AG09309 (cell line): ENCODE measurements at regions not wholly inside any gene's neighbourhood (a gene's known extent, or its start where the extent isn't known, plus 50 kb on each side); places are given as distances from the start of the nearest gene placed in this dataset.

Experiments used
- DNase-seq: peaks from one replicate; pipeline ENCODE4 v3.0.0-alpha.2; 2010; ENCODE audit warnings: low read depth
- H3K4me3 ChIP-seq: 2 replicates; pipeline ENCODE4 v1.5.1; 2011; ENCODE audit warnings: mild to moderate bottlenecking, low read depth, low read length, moderate library complexity; ENCODE audit not compliant: control insufficient read depth
- CTCF ChIP-seq: IDR thresholded peaks from 2 replicates; pipeline ENCODE4 v1.5.1; 2011; ENCODE audit warnings: mild to moderate bottlenecking, low read depth, low read length, inconsistent platforms; ENCODE audit not compliant: insufficient read depth, control insufficient read depth; ENCODE audit errors: missing control alignments

- no peak for TF ChIP-seq CTCF
- no peak for DNase-seq
- no peak overlapping the region for H3K4me3 ChIP-seq
Observed at GRCh38 chr1:60449876-60450275, 376.3 kb upstream of the C1orf87 start.

GRCh38 chr1:60448850-60449249, 375.3 kb upstream of the C1orf87 start:
- TF ChIP-seq CTCF: no peak
- no peak overlapping the region for H3K4me3 ChIP-seq
- no peak for DNase-seq

- no peak for DNase-seq
- TF ChIP-seq CTCF: no peak
Observed at GRCh38 chr1:60444680-60445079, 371.1 kb upstream of the C1orf87 start.

GRCh38 chr1:60436186-60436585, 362.6 kb upstream of the C1orf87 start:
- no peak for DNase-seq
- TF ChIP-seq CTCF: no peak

More at GRCh38 chr1:60444680-60445079, 371.1 kb upstream of the C1orf87 start:
- H3K4me3 ChIP-seq: no peak overlapping the region

GRCh38 chr1:60431593-60431992, 358.0 kb upstream of the C1orf87 start:
- no peak for TF ChIP-seq CTCF
- H3K4me3 ChIP-seq: no peak overlapping the region
- no peak for DNase-seq

More at GRCh38 chr1:60436186-60436585, 362.6 kb upstream of the C1orf87 start:
- H3K4me3 ChIP-seq: no peak overlapping the region

GRCh38 chr1:60430375-60430774, 356.8 kb upstream of the C1orf87 start:
- no peak for DNase-seq
- no peak overlapping the region for H3K4me3 ChIP-seq
- TF ChIP-seq CTCF: no peak

- H3K4me3 ChIP-seq: no peak overlapping the region
- DNase-seq: no peak
- no peak for TF ChIP-seq CTCF
Observed at GRCh38 chr1:60428127-60428526, 354.6 kb upstream of the C1orf87 start.
